ENCODE measurements at regions not wholly inside any gene's neighbourhood (a gene's known extent, or its start where the extent isn't known, plus 50 kb on each side); places are given as distances from the start of the nearest gene placed in this dataset.

DNA sequence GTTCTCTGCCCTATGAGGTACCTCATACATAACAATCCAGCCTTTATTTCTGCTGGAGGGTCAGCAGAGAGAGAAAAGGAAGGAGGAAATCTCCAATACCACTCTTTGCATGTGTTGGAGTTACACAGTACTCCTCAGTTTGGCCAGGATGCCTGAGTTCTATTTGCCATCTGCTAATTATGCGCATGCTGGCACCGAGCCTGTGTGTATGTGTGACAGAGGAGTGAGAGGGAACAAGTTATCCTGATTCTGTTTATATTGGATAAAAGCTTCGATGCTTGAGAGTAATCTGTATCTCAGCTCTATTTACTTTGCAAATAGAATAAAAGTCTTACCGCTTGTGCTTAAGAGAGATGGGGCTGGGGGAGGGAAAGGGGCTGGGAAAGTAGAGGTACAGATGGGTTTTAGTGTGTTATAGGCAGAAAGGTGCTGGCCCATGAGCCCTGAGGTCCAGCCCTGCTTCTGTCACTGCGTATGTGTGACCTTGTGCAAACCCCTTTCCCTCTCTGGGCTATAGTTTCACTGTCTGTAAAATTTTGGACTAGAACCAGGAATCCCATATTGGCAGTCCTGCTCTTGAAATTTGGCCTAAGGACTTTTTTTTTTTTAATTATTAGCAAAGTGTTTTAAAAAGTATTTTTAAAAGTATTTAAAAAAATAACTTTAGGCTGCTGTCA is 54.5 kb upstream of the PLXNA2 start:
- peak in 13 of 56 donors; percentile 1 to 59 (median 7) for DNase-seq

DNA sequence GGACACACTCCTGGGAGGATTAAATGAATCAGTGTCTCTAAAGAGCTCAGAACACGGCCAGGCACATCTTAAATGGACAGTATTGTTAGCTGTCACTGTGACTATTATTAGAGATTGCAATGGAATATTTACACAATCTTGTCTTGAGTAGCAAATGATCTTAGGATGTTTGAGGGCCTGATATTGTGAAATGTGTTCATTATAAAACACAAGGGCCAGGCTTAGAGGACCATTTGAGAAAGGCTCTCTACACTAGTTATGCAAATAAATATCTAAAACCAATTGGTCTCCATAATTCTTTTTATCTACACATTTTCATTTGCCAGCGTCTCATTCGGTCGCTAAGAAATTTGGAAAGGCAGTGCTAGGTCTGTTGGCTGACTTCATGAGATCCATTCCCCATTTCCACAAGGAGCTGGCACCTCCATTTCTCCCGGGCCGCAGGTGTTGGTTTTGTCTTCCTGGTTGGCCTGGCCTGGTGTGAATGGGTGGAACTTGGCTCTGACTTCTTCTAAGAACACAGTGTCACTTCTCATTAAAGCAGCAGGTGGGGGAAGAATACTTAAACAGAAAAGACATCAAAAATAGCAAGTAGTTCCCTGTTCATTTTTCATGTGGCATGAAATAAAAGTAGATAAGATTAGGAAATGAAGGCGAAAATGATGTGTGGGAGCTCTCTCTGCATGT is 56.0 kb upstream of the PLXNA2 start:
- no peak for DNase-seq

DNA sequence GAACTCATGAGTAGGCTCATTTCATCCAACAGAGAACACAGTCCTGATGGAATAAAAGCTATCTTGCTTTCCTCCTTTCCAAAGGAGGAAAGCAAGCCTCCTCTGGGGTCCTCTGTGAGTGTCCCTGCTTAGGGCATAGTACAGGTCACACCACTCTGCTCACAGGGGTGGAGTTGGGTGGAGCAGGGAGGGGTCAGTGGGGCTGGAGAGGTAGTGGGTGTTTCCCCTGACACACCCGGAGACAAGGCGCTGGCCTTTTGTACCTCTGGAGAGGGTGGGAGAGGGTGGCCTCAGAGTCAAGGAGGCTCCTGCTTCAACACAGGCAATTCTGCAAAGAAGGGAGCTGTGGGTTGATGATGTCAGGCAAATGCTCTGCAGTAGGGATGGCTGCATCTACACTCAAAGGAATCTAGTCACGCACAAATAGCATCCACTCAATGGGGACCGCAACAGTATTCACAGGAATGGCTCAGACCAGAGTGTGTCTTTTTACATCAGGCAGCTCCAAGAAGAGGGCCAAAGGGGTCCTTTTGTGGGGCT is 58.6 kb upstream of the PLXNA2 start:
- DNase-seq = no peak

DNA sequence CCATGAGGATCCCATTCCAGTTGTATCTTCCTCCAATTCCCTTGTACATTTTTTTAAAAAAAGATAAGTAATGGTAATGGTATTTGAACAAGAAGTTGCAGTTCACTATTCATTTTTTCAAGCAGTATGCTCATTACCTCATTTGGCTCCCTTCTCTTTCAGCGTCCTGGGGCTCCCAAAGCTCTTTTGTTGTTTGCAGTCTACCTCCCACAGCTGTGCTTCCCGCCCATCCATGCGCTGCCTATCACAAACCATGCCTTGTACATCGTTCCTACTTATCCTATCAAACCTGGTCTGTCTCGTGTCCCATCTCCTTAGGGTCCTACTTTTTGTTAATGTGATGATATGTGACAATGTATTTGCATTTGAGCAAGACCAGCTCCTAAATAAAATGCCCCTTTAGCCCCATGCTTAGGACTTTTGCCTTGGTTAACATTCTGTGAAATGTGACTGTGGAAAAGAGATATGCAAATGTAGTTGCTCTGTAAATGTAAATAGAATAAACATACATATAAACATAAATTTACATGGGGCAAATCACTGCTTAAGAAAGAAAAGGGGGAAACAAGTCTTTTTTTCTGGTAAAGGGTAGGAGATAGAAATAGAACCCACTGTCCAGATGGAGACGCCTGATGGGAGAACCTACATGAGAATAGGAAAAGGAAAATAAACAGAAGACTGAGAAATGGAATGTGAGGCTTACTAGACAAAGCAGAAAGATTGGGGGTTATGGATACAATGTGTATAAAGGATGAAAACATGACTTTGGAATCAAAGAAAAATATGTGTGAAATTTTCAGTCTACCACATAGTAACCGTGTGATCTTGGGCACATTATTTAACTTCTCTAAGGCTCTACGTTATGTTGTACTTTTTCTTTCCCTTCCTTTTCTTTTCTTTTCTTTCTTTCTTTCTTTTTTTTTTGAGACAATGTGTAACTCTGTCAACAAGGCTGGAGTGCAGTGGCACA is 59.8 kb upstream of the PLXNA2 start:
- no peak for DNase-seq

DNA sequence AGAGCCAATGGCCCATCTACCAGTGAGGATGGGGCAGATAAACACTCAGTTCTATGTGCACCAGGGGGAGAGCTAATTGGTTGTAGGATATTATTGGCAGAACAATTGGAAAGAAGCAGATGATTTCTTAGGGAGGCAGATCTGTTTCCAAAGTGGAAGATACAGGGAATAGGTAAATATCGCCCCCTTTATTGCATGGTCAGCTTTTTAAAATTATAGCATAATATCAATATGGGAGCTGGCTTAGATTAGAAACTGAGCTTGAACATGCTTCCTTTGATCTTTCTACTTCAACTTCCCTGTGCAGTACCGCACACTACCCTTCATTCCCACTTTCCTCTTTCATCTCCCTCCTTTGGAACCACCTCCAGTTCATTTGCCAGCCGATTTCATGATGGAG is 64.0 kb upstream of the PLXNA2 start:
- no peak for DNase-seq

DNA sequence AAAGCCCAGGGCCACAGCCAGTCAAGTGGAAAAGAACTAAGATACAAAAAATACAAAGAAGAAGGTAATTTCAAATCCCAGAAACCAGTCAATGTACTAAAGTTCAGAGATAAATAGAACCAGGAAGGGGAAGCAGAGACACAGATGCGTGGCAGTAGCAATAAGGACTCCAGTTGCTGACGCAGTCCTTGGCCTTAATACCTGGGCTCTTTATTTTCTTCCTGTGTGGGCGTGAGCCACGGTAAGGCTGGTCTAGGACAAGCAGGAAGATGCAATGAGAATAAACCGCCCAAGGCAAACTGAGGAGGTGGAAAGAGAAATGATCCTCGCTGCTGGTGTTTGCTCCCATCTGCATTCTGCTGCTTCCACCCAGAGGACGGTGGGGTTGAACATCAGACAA is 65.6 kb upstream of the PLXNA2 start:
- no peak for DNase-seq

DNA sequence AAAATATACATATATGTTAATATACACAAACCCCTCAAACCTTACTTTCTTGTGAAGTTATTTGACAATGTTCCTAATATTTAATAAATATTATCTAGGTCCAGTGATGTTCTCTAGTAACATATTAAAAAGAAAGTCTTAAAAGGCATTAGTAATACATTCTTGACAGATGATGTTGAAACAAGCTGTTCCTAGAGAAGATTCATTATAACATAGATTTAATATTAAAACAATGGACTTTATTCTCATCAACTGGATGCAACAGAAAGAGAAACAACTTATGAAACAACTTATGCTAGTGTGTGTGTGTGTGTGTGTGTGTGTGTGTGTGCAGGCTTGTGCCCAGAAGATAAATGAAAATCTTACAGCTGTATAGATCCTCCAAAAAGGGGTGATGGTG is 68.5 kb upstream of the PLXNA2 start:
- DNase-seq = no peak

DNA sequence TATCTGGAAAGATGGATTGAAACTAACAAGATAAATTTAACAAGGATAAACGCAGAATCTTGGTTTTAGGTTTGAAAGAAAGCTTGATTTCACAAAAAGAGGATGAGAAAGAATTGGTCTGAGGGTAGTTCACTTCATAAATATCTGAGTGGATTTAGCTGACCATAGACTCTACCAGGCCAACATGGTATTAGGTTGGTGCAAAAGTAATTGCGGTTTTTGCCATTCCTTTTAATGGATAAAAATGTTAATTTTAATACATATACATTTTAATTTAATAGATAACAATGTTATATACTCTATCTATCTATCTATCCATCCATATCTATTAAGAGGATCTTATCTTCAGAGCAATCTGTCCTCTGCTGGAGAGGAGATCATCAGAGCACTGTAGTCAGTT is 70.2 kb upstream of the PLXNA2 start:
- DNase-seq = no peak

DNA sequence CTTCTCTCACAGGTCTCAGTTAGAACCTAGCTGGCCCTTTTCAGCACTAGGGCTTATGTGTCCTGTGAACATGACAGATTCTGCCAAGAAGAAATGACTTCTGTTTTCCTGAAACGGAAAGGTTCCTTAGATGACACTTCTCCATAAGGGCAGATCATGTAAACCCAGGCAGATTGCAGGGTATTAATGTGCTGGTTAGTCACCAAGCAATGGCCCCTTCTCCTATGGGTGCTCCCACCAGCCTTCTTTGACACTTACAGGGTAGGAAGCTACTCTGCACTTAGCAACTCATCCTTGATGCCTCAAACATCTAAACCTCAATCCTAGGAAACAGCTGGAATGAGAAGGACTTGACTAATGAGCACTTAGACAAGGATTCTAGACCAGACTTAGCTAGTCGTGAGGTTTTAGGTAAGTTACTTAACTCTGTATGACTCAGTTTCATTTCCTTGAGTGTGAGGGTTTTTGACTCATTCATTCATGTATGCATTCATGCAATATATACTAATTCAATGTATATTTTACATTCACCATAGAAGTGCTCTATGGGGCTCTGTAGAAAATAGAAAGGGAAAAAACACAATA is 74.1 kb upstream of the PLXNA2 start:
- DNase-seq = no peak

DNA sequence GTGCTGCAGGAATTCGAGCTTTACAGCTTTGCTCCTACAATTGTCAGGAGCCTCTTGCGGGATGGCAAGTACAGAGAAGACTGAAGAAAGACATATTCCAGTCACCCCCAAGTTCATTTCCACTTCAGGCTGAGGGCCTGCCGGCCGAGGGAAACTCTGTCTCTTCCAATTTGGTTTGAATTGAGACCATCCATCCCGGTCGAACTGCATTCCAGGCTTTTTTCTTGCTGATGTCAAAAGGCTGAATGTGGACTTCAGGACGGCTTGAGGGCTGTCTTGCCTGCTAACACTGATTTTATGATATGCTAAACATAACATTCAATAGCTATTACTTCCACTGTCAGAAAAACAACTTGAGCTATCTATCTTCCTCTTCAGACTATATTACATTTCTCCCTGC is 79.8 kb upstream of the PLXNA2 start:
- no peak for DNase-seq

DNA sequence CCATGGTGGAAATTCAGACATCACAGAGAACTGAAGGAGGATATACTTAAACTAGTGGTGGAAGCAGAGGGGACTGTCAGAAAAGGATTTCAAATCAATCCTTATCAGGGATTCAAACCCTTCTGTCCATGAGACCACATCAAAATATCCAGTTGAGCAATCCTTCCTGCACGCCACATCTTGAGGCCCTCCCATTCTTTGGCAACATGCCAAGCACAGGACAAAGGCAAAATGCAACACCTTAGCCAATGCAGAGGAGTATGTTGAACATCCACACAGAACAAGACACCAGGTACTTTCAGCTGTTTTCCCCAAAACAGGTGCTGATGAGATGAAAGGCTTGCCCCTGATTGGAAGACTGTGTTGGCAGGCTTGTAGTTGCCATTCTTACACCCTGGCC is 81.8 kb upstream of the PLXNA2 start:
- no peak for DNase-seq

DNA sequence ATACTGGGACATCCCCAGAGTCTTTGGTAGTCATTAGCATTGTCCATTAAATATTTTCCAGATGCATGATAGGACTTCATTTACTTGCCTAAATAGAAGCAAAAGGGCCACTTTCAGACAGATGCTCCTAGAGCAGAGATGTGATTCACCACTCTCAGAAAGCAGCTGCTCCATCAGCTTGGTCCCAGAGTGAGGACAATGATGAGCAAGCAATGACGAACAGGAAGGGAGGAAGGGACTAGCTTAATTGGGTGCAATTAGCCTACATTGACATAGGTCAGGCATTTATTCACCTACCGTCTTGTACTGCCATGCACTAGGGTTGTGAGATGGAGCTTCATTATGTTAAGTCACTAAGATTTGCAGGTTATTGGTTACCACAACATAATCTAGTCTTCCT is 85.1 kb upstream of the PLXNA2 start:
- no peak for DNase-seq

DNA sequence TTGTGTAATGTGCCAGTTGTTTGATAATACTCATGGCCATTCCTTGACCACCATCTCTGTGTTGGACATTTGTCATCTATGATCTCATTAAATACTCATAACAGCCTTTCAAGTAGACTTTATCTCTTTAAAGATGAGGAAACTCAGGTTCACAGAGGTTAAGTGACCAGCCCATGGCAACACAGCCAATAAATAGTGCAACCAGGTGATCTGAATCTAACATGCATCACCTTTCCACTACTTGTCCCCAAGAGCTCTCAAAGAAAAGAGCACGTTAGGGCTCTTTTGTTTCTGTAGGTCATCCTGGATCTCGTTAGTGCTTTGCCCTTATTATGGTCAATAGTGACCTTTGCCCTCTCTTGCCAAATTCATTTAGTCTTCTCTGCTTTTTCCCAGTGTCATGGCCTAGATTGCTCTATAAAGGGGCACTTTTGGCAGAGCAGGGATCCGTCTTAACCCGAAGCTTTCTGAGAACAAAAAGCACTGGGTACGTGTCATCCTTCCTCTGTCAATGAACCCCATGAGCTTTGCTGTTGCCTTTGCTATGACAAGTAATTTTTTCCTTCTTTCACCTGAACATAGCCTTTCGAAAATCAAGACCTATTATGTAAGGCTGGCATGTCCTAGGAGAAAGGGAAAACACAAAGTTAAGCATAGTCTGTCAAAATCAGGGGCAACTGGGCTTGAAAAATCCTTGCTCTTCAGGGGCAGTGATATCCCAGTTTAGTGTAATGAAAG is 88.0 kb upstream of the PLXNA2 start:
- no peak for DNase-seq

DNA sequence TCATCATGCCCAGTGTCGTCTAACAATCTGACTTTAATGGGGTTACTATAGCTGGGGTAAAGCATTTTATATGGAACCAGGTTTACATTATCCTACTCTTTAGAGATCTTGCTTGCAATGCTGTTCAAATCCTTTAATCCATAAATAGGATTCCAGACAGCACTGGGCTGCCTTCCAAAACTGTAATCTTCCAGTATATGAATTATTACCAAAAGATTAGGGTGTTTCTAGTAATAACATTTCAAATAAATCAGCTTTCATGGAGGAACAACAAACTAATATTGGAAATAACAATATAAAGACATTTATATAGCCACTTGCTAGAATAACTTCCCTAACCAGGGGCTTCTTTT is 88.6 kb upstream of the PLXNA2 start:
- DNase-seq = peak in 1 of 56 donors; percentile 3

DNA sequence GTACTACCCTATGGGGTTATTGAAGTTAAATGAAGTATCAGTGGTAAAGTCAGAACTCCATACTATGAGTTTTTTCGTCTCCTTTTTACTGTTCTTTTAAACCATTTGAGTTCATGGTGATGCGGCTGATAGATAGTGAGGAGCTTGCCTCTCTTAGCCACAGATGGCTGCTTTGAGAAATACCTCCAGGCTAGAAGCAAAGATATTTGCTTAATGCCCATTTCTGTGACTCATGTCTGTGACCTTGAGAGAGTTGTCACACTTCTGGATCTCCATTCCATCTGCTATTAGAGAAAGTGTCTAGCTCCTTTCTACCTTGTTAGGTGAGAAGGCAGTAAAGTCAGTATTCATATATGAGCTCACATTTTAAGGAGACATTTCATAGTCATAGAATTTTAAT is 89.5 kb upstream of the PLXNA2 start:
- no peak for DNase-seq

DNA sequence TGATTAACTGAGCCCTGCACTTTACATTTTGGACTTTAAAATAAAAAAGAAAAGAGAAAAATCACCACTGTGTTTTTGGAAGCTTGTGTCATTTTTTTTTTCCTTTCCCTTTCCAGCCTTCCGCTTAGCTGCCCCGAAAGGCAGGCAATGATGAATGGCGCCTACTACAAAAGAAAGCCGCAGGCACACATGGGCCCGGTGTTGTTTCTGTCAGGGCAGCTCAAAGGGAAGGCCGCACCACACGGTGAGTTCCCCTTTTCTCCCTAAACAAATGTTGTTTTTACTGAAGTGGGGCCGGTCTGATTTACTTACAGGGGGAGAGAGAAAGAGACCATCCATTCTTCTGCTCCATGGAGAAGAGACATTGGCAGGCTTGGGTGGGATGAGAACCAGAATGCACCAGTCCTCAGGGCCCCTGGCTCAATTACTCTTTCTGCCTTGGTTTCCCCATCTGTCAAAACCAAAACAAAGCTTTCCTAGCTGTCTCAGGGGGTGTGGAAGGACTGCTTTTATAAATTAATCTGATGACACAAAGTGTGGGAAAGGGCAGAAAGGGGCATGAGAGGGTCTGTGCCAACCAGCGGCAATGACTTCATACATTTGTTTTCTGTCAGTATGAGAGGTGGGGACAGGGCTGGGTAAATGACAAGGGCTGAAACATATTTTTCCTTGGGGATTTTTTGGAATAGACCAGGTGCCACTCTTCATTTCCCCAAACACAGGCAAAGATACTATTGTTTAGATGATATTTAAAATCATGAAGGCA is 91.4 kb upstream of the PLXNA2 start:
- DNase-seq = no peak

DNA sequence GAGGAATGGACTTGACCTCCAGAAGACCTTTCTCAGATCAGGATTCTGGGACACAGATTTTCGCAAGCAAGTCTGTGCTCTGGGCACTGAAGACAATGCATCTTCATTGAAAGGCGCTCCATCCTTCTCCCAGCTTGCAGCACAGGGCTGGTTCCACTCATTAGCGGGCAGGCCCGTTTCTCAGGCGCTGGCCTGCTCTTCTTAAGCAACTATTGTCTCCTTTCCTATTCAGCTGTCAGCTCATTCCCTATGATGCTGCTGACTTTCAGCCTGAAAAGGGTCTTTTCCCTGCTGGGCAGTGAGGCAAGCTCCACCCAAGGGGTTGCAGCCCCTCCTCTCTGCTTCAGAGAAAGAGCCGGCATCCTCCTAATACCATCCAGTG is 91.9 kb upstream of the PLXNA2 start:
- peak in 1 of 56 donors; percentile 5 for DNase-seq

DNA sequence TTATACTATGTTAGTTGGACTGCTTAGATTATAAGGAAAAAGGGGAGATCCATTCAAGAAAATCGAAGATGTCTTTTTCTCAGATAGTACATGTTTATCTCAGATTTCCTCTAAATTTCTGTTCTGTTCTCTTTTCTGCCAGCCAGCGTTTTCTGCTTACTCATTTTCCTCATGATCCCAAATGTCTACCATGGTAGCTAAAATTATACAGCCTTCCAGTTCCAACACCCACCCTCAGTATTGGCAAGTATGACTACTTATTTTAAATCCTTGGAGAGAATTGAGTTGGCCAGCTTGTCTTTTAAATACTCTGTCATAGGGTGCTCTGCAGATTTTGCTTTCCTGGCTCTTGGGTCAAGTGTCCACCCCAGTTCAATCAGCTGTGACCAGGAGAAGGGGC is 95.7 kb upstream of the PLXNA2 start:
- DNase-seq = no peak

DNA sequence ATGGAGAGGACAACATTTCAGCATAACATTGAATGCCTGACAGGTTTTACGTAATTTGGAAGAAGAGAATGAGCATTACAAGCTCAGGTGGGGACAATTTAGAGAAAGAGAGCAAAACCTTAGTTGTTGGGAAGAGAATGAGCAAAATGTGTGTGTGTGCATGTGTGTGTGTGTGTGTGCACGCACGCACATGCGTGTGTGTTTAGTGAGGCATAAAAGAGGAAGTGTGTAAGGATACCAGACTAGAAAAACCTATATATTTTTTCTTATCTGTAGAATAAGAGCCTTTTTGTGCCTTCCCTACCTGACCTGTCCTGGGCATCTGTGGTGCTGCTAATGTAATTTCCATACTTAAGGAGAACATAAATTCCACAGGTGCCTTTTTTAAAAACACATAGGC is 99.0 kb upstream of the PLXNA2 start:
- DNase-seq = no peak

DNA sequence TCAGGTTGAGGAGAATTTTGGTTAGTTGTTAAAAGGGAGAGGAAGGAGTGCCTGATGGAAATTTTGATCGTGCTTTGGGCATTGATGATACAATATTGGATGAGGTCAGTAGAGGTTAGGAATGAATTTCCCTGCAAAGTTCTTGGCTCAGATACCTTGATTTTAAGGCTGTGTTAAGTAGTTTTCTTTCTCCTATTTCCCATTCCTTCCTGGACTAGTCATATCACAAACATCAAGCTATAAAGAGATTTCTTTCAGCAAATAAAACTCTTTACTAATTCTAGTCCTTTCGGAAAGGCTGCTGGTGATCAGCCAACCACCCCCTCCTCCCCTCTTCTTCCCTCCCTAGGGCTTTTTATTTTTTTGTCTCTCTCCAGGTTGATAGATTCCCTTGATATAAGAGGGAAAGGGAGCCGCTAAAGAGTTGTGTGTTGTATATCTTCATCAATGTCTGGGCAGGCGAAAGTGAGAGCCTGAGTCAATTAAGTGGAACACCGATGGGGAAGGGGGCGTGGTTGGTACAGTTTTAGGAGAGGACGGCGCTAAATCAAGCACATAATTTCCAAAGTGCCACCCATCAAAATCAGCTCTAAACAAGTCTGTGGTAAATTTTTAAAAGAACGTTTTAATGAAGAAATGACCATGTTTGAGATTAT is 100.1 kb upstream of the PLXNA2 start:
- no peak for DNase-seq

Measured in amygdala (tissue), 56 donors.